ENCODE measurements at regions not wholly inside any gene's neighbourhood (a gene's known extent, or its start where the extent isn't known, plus 50 kb on each side); places are given as distances from the start of the nearest gene placed in this dataset.

GRCh38 chr1:65703853-65704252 lies 88.8 kb upstream of the PDE4B start:
- intact Hi-C loops (cut with DNase I) = no loop called here
- DNase-seq (ENCODE audit: low spot score) = no peak
- ATAC-seq = no peak

- no peak for ATAC-seq
- intact Hi-C loops (cut with DNase I) = no loop called here
- no peak for DNase-seq (ENCODE audit: low spot score)
These were observed 88.4 kb upstream of the PDE4B start for GRCh38 chr1:65704318-65704717.

- DNase-seq (ENCODE audit: low spot score) (no peak), ATAC-seq (no peak)
- intact Hi-C loops (cut with DNase I) = no loop called here
These were observed 74.8 kb upstream of the PDE4B start for GRCh38 chr1:65717815-65718454.

GRCh38 chr1:65719391-65719790 lies 73.3 kb upstream of the PDE4B start:
- intact Hi-C loops (cut with DNase I) = no loop called here
- DNase-seq (ENCODE audit: low spot score) (no peak), ATAC-seq (no peak)

- intact Hi-C loops (cut with DNase I) = no loop called here
These were observed 70.2 kb upstream of the PDE4B start for GRCh38 chr1:65722461-65722860.

GRCh38 chr1:65724151-65724550 lies 68.5 kb upstream of the PDE4B start:
- DNase-seq (ENCODE audit: low spot score) = no peak
- intact Hi-C loops (cut with DNase I) = no loop called here
- no peak for ATAC-seq

More at GRCh38 chr1:65722461-65722860, 70.2 kb upstream of the PDE4B start:
- no peak for DNase-seq (ENCODE audit: low spot score)
- ATAC-seq = no peak

GRCh38 chr1:65725064-65725463 lies 67.6 kb upstream of the PDE4B start:
- intact Hi-C loops (cut with DNase I) = no loop called here
- DNase-seq (ENCODE audit: low spot score) (no peak), ATAC-seq (no peak)

- intact Hi-C loops (cut with DNase I) = no loop called here
- DNase-seq (ENCODE audit: low spot score) (no peak), ATAC-seq (no peak)
These were observed 64.2 kb upstream of the PDE4B start for GRCh38 chr1:65728504-65728903.

- no peak for ATAC-seq
- intact Hi-C loops (cut with DNase I) = no loop called here
These were observed 63.4 kb upstream of the PDE4B start for GRCh38 chr1:65729259-65729658.

GRCh38 chr1:65734979-65735378 lies 57.7 kb upstream of the PDE4B start:
- intact Hi-C loops (cut with DNase I) = no loop called here
- DNase-seq (ENCODE audit: low spot score) (no peak), ATAC-seq (no peak)

More at GRCh38 chr1:65729259-65729658, 63.4 kb upstream of the PDE4B start:
- no peak for DNase-seq (ENCODE audit: low spot score)

GRCh38 chr1:65741993-65742392 lies 50.7 kb upstream of the PDE4B start:
- no peak for ATAC-seq
- DNase-seq (ENCODE audit: low spot score) = no peak
- intact Hi-C loops (cut with DNase I) = no loop called here
